ENCODE measurements at regions not wholly inside any gene's neighbourhood (a gene's known extent, or its start where the extent isn't known, plus 50 kb on each side); places are given as distances from the start of the nearest gene placed in this dataset.
A peak's percentile ranks its signal among the peaks of the same experiment; 100 is the strongest.

- WGBS, 5 donors: 65 to 89% (median 67%) methylated on average over 3 of the region's 3 CpGs
- H3K9me3 ChIP-seq: peaks cover 0 to 9% (median 0%) of the 10 kb centered on the region in 8 donors
- DNase-seq: no peak
These were observed 412.8 kb upstream of the MGAT4C start for GRCh38 chr12:86669010-86669409.

GRCh38 chr12:86666316-86666715 is 410.1 kb upstream of the MGAT4C start:
- H3K4me1 ChIP-seq: no peaks in the 10 kb centered on the region
- no peak for TF ChIP-seq CTCF (IDR thresholded peaks at IDR 0.05 in 8 of 11, conservative IDR thresholded peaks at IDR 0.05 in 3 of 11)
- TF ChIP-seq POLR2AphosphoS5 (IDR thresholded peaks at IDR 0.05): no peak
- TF ChIP-seq POLR2A (IDR thresholded peaks at IDR 0.05): no peak
- intact Hi-C loops (cut with DNase I; ENCODE audit: low total_unique reads): no loop called here
- DNase-seq: no peak
- no peak overlapping the region for H3K4me3 ChIP-seq
- no peaks in the 10 kb centered on the region for H3K36me3 ChIP-seq
- H3K27ac ChIP-seq: no peak overlapping the region
- peaks cover 0 to 9% (median 0%) of the 10 kb centered on the region in 8 donors for H3K9me3 ChIP-seq
- H3K27me3 ChIP-seq (replicated peaks in 1 of 7): no peaks in the 10 kb centered on the region

More at GRCh38 chr12:86669010-86669409, 412.8 kb upstream of the MGAT4C start:
- Histone ChIP-seq H3K27ac (no peak overlapping the region), H3K27me3 (replicated peaks in 1 of 7) (no peaks in the 10 kb centered on the region), H3K4me1 (no peaks in the 10 kb centered on the region), H3K4me3 (no peak overlapping the region), H3K36me3 (no peaks in the 10 kb centered on the region)
- intact Hi-C loops (cut with DNase I; ENCODE audit: low total_unique reads): no loop called here
- TF ChIP-seq POLR2AphosphoS5 (IDR thresholded peaks at IDR 0.05) (no peak), CTCF (IDR thresholded peaks at IDR 0.05 in 8 of 11, conservative IDR thresholded peaks at IDR 0.05 in 3 of 11) (no peak), POLR2A (IDR thresholded peaks at IDR 0.05) (no peak)

- peaks cover 0 to 1% (median 0%) of the 10 kb centered on the region in 8 donors for H3K9me3 ChIP-seq
- H3K36me3 ChIP-seq: no peaks in the 10 kb centered on the region
- no peak overlapping the region for H3K27ac ChIP-seq
- intact Hi-C loops (cut with DNase I; ENCODE audit: low total_unique reads): no loop called here
- no peak for DNase-seq
- no peak for TF ChIP-seq CTCF (IDR thresholded peaks at IDR 0.05 in 8 of 11, conservative IDR thresholded peaks at IDR 0.05 in 3 of 11)
- TF ChIP-seq POLR2A (IDR thresholded peaks at IDR 0.05): no peak
- no peak for TF ChIP-seq POLR2AphosphoS5 (IDR thresholded peaks at IDR 0.05)
- no peaks in the 10 kb centered on the region for H3K4me1 ChIP-seq
- no peaks in the 10 kb centered on the region for H3K27me3 ChIP-seq (replicated peaks in 1 of 7)
- no peak overlapping the region for H3K4me3 ChIP-seq
These were observed 407.5 kb upstream of the MGAT4C start for GRCh38 chr12:86663716-86664115.

- 54 to 79% (median 69%) methylated on average over 3 of the region's 3 CpGs for WGBS, 5 donors
- intact Hi-C loops (cut with DNase I; ENCODE audit: low total_unique reads): no loop called here
- no peaks in the 10 kb centered on the region for H3K4me1 ChIP-seq
- H3K36me3 ChIP-seq: no peaks in the 10 kb centered on the region
- no peaks in the 10 kb centered on the region for H3K27me3 ChIP-seq (replicated peaks in 1 of 7)
- no peak overlapping the region for H3K27ac ChIP-seq
- TF ChIP-seq CTCF (IDR thresholded peaks at IDR 0.05 in 8 of 11, conservative IDR thresholded peaks at IDR 0.05 in 3 of 11) (no peak), POLR2A (IDR thresholded peaks at IDR 0.05) (no peak), POLR2AphosphoS5 (IDR thresholded peaks at IDR 0.05) (no peak)
- DNase-seq: peak; percentile 13
- H3K4me3 ChIP-seq: no peak overlapping the region
- no peaks in the 10 kb centered on the region for H3K9me3 ChIP-seq
These were observed 407.0 kb upstream of the MGAT4C start for GRCh38 chr12:86663173-86663572.
